ENCODE measurements at regions not wholly inside any gene's neighbourhood (a gene's known extent, or its start where the extent isn't known, plus 50 kb on each side); places are given as distances from the start of the nearest gene placed in this dataset.

DNA sequence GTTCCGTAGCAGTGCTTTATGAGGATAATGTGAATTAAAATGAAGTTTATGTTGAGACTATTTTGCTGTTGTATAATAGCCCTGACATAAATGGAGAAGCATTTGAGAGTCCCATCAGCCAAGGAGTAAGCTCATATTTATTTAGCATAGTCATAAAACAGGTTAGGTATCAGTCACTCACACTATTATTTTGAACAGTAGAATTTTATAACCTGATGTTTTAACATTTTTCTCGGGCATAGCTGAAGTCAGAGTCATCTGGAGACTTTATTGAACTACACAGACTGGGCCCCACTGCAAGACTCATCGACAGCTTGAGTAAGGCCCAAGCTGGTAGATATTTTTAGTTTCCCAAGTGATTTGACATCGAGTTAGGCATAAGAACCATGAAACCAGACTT is 620.3 kb upstream of the WWC1 start:
- DNase-seq (ENCODE audit: insufficient read length, low spot score) (no peak), FAIRE-seq (no peak)
- no peak for TF ChIP-seq POLR2A (IDR thresholded peaks at IDR 0.05; ENCODE audit: low read depth, low read length)

DNA sequence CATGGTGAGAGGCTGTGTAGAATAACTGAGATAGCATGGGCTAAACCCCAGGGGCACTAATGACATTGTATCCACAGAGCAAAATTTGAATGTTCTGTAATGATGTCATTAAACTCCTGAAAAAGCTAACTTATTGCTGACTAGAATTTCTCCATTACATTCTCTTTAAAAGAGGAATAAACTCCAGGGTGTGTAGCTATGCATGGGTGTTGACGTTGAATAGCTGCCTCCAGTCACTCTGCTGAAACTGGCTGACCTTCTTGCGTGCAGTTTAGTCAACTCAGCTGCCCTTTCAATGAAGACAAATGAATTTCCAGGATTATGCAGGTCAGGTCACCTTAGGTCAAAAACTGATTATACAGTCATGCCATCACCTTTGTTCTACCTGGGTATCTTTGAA is 617.5 kb upstream of the WWC1 start:
- DNase-seq (ENCODE audit: insufficient read length, low spot score): no peak
- peak; percentile 74 for FAIRE-seq
- TF ChIP-seq POLR2A (IDR thresholded peaks at IDR 0.05; ENCODE audit: low read depth, low read length): no peak

DNA sequence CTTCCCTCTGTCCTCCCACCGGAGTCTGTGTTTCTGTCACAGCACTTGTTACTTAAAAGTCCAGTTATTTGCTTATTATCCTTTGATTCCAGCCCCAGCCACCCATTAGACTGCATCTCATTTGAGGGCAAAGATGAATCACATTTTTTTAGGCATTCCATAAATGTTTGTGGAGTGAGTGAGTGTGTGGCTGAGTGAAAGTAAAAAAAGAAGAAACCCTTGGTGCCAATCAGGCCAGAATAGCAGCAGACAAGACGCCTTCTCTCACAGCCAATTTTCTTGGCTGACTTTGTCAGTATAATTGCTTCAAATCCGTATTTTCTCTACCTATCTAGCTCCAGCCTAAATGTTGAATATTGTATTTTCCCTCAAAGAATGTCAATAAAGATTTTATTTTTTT is 613.0 kb upstream of the WWC1 start:
- no peak for TF ChIP-seq POLR2A (IDR thresholded peaks at IDR 0.05; ENCODE audit: low read depth, low read length)
- DNase-seq (ENCODE audit: insufficient read length, low spot score): no peak
- FAIRE-seq: peak; percentile 33

DNA sequence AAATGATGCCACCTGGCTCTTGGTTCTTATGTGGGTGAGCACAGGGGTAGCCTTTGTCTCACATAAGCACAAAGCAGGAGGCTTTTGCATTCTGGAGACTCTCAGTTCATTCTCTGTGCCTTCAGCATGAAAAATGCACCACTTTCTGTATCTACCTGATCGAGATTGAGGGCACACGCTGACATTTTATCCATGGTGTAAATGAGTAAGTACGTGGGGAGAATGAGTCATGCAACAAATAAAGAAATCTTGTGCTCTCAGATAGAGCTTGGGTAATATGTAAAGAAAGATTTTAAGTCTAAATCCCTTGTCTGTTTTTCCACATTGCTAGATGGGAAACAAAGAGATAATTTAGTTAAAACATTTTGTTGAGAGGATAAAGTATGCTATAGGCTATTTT is 607.2 kb upstream of the WWC1 start:
- FAIRE-seq: peak; percentile 80
- no peak for DNase-seq (ENCODE audit: insufficient read length, low spot score)
- TF ChIP-seq POLR2A (IDR thresholded peaks at IDR 0.05; ENCODE audit: low read depth, low read length): no peak

DNA sequence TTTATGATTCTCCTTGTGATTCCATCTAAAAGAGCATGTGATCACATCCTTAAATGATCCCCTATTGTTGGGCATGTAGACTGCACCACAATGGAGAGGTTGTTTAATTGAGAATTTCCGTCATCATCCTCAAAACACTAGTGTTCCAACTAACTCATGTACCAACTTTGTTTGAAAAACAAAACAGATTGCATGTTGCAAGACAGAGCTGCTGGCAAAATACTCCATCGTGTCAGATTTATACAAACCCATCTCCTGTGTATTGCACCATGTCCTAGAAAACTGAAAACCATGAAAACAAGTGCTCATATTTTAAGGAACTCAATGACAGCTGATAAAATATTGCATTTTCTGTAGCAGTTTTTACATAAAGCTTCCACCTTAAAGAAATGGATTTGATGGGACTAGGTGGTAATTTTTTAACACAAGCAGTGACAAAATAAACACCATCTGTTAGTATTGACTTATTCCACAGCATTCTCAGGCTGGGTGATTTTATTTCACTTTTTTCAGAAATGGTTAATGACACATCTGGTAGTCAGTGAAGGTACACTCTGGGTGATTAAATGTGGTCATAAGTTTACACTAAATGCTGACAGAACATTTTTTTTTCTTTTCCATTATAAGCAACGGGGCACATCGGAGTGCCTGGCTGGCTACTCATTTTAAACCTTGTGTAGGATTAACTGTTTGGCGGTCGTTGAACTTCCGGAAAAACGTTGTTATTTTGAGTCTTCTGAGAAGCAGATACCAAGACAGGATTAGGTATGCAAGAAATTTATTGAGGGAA is 602.9 kb upstream of the WWC1 start:
- TF ChIP-seq POLR2A (IDR thresholded peaks at IDR 0.05; ENCODE audit: low read depth, low read length): no peak
- no peak for DNase-seq (ENCODE audit: insufficient read length, low spot score)
- FAIRE-seq: peak; percentile 20

DNA sequence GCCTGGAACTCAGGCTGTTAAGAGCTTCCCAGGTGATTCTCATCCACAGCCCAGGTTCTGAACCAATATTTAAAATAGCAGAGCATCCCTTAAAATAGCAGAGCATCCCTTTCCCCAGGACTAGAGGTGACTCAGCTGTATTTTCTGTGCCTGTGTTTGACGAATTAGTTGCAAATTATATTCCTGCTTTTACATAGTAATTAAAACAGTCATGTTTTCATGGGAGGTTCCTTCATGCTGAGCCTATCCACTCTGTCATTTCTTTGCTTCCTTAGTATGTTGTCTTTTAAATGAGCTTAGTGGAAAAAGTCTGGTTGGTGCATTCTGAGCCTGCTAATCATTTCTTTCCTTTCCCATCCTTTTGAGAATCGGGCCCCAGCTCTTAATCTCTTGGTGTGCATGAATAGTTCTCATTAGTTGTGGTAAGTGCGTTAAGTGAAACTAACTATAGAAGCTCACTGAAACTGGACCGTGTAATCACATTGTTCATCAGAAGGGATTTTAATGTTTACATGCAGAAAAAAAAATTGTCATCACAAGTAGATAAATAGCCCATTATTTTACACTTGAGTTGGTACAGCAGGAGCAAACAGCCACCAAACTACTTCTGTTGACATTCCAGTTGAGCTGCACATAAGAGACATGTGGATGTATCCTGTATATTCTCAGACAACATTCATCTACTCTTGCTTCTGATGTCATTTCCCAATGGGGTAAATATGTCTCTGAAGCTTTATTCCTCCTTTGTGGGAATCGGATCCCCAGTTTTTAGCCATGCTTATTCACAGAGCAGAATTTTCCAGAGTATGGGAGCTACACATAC is 596.9 kb upstream of the WWC1 start:
- no peak for FAIRE-seq
- no peak for DNase-seq (ENCODE audit: insufficient read length, low spot score)
- TF ChIP-seq POLR2A (IDR thresholded peaks at IDR 0.05; ENCODE audit: low read depth, low read length): no peak

DNA sequence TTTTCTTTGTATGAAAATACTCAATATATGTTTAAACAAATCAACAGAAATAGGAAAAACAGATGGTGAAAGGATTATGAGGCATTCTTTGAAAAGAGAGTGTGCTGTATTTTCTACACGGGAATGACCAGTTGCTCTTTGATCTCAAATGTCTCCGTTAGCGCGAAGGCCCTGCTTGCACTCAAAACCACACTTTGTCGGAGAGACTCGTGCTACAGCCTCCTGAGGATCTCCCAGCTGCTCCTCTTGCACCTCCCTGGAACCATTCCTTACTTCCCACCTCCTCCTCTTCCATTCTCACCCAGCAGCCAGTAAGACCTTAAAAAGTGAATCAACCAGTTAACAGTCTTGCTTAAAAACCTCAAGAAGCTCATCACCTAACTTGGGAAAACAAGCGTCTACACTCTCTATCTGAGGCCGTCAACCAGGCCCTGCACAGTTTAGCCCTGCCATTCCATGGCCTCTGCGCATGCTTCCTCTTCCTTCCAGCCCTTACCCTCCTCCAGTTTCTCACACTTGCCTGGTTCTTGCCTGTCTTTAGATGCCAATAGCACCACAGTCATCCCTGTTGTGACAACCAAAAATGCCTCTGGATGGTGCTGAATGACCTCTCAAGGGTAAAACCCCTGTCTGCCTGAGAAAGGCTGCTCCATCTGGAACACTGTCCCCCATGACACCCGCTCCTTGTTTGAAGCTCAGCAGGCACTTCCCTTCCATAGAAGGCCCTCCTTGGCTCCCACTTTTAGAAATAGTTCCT is 594.7 kb upstream of the WWC1 start:
- DNase-seq (ENCODE audit: insufficient read length, low spot score): no peak
- no peak for FAIRE-seq
- no peak for TF ChIP-seq POLR2A (IDR thresholded peaks at IDR 0.05; ENCODE audit: low read depth, low read length)

DNA sequence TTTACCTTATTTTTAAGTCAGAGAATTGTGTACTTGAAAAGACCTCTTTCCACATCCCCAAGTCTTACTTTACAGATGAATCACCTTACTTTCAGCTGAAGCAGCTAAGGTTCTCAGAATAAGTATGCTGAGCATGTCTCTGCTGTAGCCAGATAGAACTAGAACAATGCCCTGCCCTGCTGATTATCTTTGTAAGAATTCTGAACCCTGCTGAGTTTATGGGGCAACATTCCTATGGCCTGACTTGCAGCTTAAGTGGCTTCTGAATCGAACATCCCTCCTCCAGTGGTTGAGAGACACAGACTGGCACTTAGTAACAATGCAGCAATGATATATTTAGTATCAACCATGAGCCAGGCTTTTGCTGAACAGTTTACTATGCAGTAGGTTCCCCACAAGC is 592.0 kb upstream of the WWC1 start:
- DNase-seq (ENCODE audit: insufficient read length, low spot score) (peak; percentile 41), FAIRE-seq (peak; percentile 99)
- no peak for TF ChIP-seq POLR2A (IDR thresholded peaks at IDR 0.05; ENCODE audit: low read depth, low read length)

DNA sequence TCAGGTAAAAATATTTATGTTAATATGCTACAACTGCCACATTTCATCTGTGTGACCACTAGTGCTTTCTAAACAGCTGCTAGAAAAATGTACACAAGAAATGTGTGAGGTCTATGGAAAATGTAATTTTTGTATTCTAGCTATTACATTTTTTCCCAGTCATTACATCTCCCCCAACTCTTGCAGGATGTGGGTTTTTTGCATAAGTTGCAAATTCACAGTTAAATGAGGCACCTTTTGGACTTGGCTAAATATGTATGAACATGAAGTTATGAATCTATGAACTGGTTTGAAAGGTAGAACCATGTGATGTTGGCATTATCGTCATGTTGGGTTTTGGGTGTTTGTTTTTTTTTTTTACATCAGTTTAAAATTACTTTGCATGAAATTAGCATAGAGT is 590.4 kb upstream of the WWC1 start:
- no peak for FAIRE-seq
- no peak for TF ChIP-seq POLR2A (IDR thresholded peaks at IDR 0.05; ENCODE audit: low read depth, low read length)
- no peak for DNase-seq (ENCODE audit: insufficient read length, low spot score)

DNA sequence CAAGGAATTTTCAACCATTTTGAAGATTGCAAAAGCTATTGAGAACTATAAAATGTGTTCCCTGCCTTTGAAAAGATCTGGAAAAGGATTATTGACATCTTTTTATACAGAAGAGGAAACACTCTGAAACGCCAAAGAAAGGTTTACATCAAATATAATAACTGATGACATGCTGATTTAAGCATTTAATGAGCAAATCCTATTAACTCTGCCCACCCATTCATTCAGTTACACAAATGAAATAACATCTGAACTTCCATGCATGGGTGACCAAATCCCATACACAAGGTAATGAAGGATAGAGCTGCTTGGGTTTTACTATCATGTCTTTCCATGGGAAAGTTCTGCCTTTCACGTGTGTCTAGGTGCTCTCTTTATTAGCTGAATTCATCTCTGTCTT is 589.4 kb upstream of the WWC1 start:
- no peak for FAIRE-seq
- no peak for DNase-seq (ENCODE audit: insufficient read length, low spot score)
- no peak for TF ChIP-seq POLR2A (IDR thresholded peaks at IDR 0.05; ENCODE audit: low read depth, low read length)

DNA sequence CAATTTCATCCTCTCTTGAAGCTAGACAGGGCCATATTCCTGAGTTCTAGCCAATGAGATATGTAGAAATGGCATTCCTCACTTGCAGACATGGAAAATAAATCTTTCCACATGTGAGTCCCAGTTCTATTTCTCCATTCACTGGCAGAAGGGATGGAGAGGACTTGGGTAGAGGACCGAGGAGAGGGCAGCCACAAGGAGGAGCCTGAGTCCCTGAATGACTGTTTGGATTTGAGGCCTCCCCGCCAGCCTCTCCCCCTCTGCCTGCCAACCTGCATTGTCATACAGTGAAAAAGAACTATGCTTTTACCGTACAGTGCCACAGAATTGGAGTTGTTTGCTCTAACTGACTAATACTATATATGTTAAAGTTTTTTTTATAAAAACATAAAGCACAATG is 583.0 kb upstream of the WWC1 start:
- TF ChIP-seq POLR2A (IDR thresholded peaks at IDR 0.05; ENCODE audit: low read depth, low read length): no peak
- FAIRE-seq (no peak), DNase-seq (ENCODE audit: insufficient read length, low spot score) (no peak)

DNA sequence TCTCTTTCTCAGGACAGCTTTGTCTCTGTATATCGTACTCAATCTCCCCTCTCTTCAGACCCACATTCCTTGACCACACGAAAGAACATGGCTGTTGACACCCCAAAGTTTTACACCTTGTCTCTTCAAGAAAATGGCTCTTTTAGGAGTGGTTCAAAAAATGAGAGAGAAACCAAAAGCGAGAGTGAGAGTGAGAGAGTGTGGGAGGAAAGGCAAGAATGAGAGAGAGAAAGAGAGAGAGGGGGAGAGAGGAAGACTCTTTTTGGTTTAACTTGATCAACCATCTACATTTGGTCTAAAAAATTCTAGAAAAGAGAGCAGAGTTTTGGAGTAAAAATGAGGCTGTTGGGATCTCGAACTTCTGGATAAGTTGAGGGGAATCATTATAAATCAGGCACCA is 581.8 kb upstream of the WWC1 start:
- DNase-seq (ENCODE audit: insufficient read length, low spot score) (no peak), FAIRE-seq (no peak)
- TF ChIP-seq POLR2A (IDR thresholded peaks at IDR 0.05; ENCODE audit: low read depth, low read length): no peak

DNA sequence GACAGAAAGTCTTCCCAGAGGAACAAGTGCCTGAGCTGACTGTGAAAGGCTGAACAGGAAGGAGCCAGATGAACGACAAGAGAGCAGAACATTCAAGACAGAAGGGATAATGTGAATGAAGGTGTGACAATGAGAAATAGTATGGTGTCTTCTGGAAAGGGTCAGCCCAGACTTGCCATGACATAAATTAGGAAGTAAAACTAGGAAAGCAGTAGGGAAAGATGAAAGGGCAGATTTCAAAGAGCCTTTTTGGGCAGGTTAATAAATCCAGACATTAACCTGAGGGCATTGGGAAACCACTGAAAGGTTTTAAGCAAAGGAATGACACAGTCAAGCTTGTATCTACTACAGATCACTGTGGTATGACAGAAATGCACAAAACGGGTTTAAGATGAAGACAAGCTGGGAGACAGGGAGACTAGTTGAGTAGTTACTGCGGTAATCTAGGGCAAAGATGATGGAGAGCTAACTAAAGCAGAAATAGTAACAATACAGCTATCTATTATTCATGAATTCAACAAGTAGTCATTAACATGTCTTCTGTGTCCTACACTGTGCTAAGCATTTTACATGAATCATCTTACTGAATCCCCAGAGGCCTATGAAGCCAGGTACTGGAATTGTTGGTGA is 580.9 kb upstream of the WWC1 start:
- DNase-seq (ENCODE audit: insufficient read length, low spot score) (no peak), FAIRE-seq (no peak)
- no peak for TF ChIP-seq POLR2A (IDR thresholded peaks at IDR 0.05; ENCODE audit: low read depth, low read length)

Measured in H54 (cell line).